ENCODE measurements at regions not wholly inside any gene's neighbourhood (a gene's known extent, or its start where the extent isn't known, plus 50 kb on each side); places are given as distances from the start of the nearest gene placed in this dataset.
A peak's percentile ranks its signal among the peaks of the same experiment; 100 is the strongest.
"Not testable (repeated sequence)": the region's sequence is repeated elsewhere in the genome, so short reads cannot be mapped to it uniquely, and the experiment has no call there.

DNA sequence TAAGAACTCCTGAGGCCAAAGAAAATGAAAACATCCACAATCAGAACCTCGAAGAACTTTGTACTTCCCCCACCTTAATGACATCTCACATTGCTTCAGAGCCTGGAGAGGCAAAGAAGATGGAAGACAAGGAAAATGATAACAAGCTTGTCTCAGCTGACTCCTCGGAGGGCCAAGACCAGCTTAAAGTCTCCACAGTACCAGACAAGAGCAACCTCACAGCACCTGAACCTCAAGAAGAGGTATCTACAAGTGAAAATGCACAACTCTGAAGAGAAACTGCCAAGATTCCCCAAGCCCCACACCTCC, 97.5 kb downstream of the HNRNPD start:
- Histone ChIP-seq H3K36me3 (no peaks in the 10 kb centered on the region), H3K4me1 (ENCODE audit: low read depth) (no peaks in the 10 kb centered on the region), H3K27ac (no peak overlapping the region), H3K4me3 (no peak overlapping the region), H3K27me3 (no peaks in the 10 kb centered on the region), H3K9me3 (ENCODE audit: low read depth) (no peaks in the 10 kb centered on the region)
- no peak for DNase-seq (ENCODE audit: low read depth in 1 of 2, low spot score in 1 of 2)
- TF ChIP-seq, protein P1, sequence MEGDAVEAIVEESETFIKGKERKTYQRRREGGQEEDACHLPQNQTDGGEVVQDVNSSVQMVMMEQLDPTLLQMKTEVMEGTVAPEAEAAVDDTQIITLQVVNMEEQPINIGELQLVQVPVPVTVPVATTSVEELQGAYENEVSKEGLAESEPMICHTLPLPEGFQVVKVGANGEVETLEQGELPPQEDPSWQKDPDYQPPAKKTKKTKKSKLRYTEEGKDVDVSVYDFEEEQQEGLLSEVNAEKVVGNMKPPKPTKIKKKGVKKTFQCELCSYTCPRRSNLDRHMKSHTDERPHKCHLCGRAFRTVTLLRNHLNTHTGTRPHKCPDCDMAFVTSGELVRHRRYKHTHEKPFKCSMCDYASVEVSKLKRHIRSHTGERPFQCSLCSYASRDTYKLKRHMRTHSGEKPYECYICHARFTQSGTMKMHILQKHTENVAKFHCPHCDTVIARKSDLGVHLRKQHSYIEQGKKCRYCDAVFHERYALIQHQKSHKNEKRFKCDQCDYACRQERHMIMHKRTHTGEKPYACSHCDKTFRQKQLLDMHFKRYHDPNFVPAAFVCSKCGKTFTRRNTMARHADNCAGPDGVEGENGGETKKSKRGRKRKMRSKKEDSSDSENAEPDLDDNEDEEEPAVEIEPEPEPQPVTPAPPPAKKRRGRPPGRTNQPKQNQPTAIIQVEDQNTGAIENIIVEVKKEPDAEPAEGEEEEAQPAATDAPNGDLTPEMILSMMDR (IDR thresholded peaks at IDR 0.05; ENCODE audit: low read depth, low read length), result no peak

DNA sequence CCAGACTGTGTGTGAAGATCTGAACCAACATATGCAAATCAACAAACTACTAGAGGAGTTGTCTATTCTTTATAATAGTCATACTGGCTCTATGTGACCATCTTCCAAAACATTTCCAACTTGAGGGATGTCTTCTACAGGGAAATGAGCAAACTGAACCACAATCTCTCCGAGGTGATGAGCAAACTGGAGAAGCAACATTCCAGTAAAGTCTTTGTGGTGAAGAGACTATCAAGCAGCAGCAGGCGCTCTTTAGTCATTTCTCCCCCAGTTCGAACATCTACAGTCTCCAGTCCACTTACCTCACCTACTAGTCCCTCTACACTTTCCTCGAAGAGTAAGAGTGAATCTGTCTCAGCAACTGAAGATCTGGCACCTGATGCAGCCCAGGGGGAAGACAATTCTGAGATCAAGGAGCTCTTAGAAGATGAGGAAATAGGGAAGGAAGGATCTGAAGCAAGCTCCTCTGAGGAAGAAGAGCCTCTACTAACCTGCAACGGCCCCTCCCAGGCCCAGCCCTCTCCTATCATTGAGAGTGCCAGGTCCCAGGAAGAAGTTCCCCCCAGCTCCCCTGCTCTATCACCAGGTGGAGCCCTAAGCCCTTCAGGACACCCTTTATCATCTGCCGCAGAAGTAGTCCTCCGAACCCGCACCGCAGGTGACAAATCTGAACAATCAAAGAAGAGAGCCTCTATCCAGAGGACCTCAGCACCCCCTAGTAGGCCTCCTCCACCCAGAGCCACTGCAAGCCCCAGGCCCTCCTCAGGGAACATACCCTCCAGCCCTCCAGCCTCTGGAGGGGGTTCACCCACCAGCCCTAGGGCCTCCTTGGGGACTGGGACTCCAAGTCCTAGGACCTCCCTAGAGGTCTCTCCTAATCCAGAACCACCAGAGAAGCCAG, 98.1 kb downstream of the HNRNPD start:
- Histone ChIP-seq H3K4me1 (ENCODE audit: low read depth) (no peaks in the 10 kb centered on the region), H3K4me3 (no peak overlapping the region), H3K9me3 (ENCODE audit: low read depth) (no peaks in the 10 kb centered on the region), H3K36me3 (no peaks in the 10 kb centered on the region), H3K27ac (no peak overlapping the region), H3K27me3 (no peaks in the 10 kb centered on the region)
- no peak for DNase-seq (ENCODE audit: low read depth in 1 of 2, low spot score in 1 of 2)
- TF ChIP-seq, protein P1 (IDR thresholded peaks at IDR 0.05; ENCODE audit: low read depth, low read length), result no peak

DNA sequence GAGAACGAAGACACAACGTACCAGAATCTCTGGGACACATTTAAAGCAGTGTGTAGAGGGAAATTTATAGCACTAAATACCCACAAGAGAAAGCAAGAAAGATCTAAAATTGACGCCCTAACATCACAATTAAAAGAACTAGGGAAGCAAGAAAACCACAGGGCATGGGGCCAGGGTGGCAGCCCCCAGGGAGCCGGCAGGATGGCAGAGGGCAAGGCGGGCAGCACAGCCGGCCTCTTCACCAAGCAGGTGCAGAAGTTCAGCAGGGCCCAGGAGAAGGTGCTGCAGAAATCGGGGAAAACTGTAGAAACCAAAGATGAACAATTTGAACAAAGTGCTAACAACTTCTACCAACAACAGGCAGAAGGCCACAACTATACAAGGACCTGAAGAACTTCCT, 99.1 kb downstream of the HNRNPD start:
- not testable (repeated sequence) for H3K36me3 ChIP-seq; H3K4me1 ChIP-seq (ENCODE audit: low read depth); H3K9me3 ChIP-seq (ENCODE audit: low read depth); H3K27me3 ChIP-seq; H3K27ac ChIP-seq; DNase-seq (ENCODE audit: low read depth in 1 of 2, low spot score in 1 of 2); H3K4me3 ChIP-seq

DNA sequence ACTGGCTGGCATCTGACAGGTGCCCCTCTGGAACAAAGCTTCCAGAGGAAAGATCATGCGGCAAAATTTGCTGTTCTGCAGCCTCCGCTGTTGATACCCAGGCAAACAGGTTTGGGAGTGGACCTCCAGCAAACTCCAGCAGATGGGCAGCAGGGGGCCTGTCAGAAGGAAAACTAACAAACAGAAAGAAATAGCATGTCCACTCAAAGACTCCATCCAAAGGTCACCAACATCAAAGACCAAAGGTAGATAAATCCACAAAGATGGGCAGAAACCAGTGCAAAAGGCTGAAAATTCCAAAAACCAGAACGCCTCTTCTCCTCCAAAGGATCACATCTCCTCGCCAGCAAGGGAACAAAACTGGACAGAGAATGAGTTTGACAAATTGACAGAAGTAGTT, 101.3 kb downstream of the HNRNPD start:
- DNase-seq (ENCODE audit: low read depth in 1 of 2, low spot score in 1 of 2); H3K27me3 ChIP-seq; H3K4me1 ChIP-seq (ENCODE audit: low read depth); H3K9me3 ChIP-seq (ENCODE audit: low read depth); H3K27ac ChIP-seq; H3K36me3 ChIP-seq; H3K4me3 ChIP-seq: not testable (repeated sequence)

DNA sequence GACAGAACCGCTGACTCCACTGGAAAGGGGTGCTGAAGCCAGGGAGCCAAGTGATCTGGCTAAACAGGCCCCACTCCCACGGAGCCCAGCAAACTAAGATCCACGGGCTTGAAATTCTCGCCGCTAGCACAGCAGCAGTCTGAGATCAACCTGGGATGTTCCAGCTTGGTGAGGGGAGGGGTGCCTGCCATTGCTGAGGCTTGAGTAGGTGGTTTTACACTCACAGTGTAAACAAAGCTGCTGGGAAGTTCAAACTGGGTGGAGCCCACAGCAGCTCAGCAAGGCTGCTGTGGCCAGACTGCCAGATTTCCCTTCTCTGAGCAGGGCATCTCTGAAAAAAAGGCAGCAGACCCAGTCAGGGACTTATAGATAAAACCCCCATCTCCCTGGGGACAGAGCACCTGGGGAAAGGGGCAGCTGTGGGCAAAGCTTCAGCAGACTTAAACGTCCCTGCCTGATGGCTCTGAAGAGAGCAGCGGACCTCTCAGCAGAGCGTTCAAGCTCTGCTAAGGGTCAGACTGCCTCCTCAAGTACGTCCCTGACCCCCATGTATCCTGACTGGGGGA, 101.8 kb downstream of the HNRNPD start:
- DNase-seq (ENCODE audit: low read depth in 1 of 2, low spot score in 1 of 2); H3K9me3 ChIP-seq (ENCODE audit: low read depth); H3K27me3 ChIP-seq; H3K4me3 ChIP-seq; H3K27ac ChIP-seq; H3K36me3 ChIP-seq; H3K4me1 ChIP-seq (ENCODE audit: low read depth): not testable (repeated sequence)

DNA sequence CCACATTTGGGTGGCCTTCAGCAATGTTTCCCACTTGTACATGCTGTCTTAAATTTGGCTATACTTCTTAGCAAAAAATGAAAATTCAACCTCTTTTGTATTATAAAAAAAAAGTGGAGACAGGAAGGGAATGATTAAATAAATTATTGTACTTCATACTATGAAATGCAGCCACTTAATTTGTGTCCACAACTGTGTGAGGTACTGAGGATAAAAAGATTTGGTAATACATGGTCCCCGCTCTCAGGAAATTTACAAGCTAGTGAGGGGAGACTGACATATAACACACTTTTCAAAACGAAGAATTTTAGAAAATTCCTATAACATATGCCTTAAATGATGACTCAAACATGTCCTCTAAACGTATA, 105.0 kb downstream of the HNRNPD start:
- no peaks in the 10 kb centered on the region for H3K27me3 ChIP-seq
- no peaks in the 10 kb centered on the region for H3K4me1 ChIP-seq (ENCODE audit: low read depth)
- H3K4me3 ChIP-seq, result no peak overlapping the region
- H3K36me3 ChIP-seq, result no peaks in the 10 kb centered on the region
- no peak overlapping the region for H3K27ac ChIP-seq
- no peak for DNase-seq (ENCODE audit: low read depth in 1 of 2, low spot score in 1 of 2)
- TF ChIP-seq, protein P1 (IDR thresholded peaks at IDR 0.05; ENCODE audit: low read depth, low read length), result no peak
- no peaks in the 10 kb centered on the region for H3K9me3 ChIP-seq (ENCODE audit: low read depth)

DNA sequence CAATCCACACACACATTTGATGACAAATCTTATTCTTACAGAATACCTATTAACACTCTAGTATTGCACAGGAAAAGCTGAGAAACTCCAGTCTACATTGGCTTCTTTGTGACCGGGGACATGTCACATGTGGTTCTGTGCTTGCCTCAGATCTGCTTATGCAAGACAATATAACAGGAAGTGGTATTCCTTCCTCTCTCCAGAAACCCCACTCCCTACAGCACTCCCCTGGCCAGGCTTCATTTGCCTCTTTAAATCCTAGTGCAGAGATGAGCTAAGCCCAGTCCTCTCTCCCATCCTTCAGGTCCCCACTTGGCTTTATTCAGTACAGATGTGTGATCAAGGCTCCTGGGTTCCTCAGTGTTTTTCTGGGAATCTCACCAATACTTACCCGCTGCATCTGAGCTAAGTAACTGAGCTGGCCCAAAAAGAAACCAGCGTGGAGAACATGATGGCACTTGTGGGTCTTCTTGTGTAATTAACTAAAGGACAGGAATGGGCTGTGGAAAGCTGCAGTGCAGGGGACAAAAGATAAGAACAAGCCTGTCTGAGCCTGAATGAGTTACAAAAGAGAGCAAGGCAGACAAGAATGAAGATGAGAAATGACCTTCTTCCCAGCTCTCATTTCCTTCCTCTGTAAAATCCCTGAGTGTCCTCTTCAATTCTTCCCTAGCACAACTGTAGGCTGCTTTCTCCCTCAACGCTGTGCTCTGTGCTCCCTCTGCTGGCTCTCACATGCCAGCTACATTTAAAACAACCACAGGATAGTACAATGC, 105.6 kb downstream of the HNRNPD start:
- peak; percentile 74 to 76 for DNase-seq (ENCODE audit: low read depth in 1 of 2, low spot score in 1 of 2)
- no peaks in the 10 kb centered on the region for H3K9me3 ChIP-seq (ENCODE audit: low read depth)
- H3K36me3 ChIP-seq, result no peaks in the 10 kb centered on the region
- no peaks in the 10 kb centered on the region for H3K4me1 ChIP-seq (ENCODE audit: low read depth)
- no peaks in the 10 kb centered on the region for H3K27me3 ChIP-seq
- H3K27ac ChIP-seq, result no peak overlapping the region
- TF ChIP-seq, protein P1 (IDR thresholded peaks at IDR 0.05; ENCODE audit: low read depth, low read length), result peak; percentile 89
- H3K4me3 ChIP-seq, result no peak overlapping the region

All from cardiac muscle cell (in vitro differentiated cells and primary cell).